Neural progenitor cell (in vitro differentiated cells): ENCODE measurements at regions not wholly inside any gene's neighbourhood (a gene's known extent, or its start where the extent isn't known, plus 50 kb on each side); places are given as distances from the start of the nearest gene placed in this dataset.

Experiments
- DNase-seq: peaks from one replicate; pipeline ENCODE4 v3.0.0-alpha.2; 2016; ENCODE audit warnings: low spot score
- H2AFZ ChIP-seq: fragments of 200-600 bp; sonication (generic); replicated peaks from 2 replicates; pipeline ENCODE4 v1.6.1; 2016; ENCODE audit warnings: antibody characterized with exemption
- H3F3A ChIP-seq: fragments of 200-600 bp; sonication (generic); 2 replicates; pipeline ENCODE4 v1.6.1; 2016; ENCODE audit warnings: antibody characterized with exemption, low read depth
- H3K27ac ChIP-seq: fragments of 200-600 bp; sonication (generic); 2 replicates; pipeline ENCODE4 v1.5.1; 2016; ENCODE audit warnings: mild to moderate bottlenecking
- H3K27me3 ChIP-seq: fragments of 200-600 bp; sonication (generic); 2 replicates; pipeline ENCODE4 v1.6.1; 2016; ENCODE audit warnings: mild to moderate bottlenecking, moderate library complexity
- H3K36me3 ChIP-seq: fragments of 200-600 bp; sonication (generic); 2 replicates; pipeline ENCODE4 v1.5.1; 2016
- H3K4me1 ChIP-seq: fragments of 200-600 bp; sonication (generic); 2 replicates; pipeline ENCODE4 v1.6.1; 2016; ENCODE audit warnings: mixed run types
- H3K4me2 ChIP-seq: fragments of 200-600 bp; sonication (generic); 2 replicates; pipeline ENCODE4 v1.6.1; 2016
- H3K4me3 ChIP-seq: fragments of 200-600 bp; sonication (generic); 2 replicates; pipeline ENCODE4 v1.5.1; 2016
- H3K79me2 ChIP-seq: fragments of 200-600 bp; sonication (generic); 2 replicates; pipeline ENCODE4 v1.6.1; 2016; ENCODE audit warnings: low read depth
- H3K9ac ChIP-seq: fragments of 200-600 bp; sonication (generic); 2 replicates; pipeline ENCODE4 v1.6.1; 2016
- H3K9me3 ChIP-seq: fragments of 200-600 bp; sonication (generic); 2 replicates; pipeline ENCODE4 v1.5.1; 2016; ENCODE audit warnings: low read depth
- H4K20me1 ChIP-seq: fragments of 200-600 bp; sonication (generic); 2 replicates; pipeline ENCODE4 v1.6.1; 2016; ENCODE audit warnings: low read depth
- H3K27ac Mint-ChIP-seq: 3 replicates; pipeline ENCODE4 v1.8.0; 2021; ENCODE audit warnings: mixed read lengths
- H3K27me3 Mint-ChIP-seq: 2 replicates; pipeline ENCODE4 v1.8.0; 2022; ENCODE audit warnings: low read depth, mild to moderate bottlenecking, inconsistent platforms, moderate library complexity, mixed read lengths; ENCODE audit not compliant: insufficient read depth
- H3K36me3 Mint-ChIP-seq: 3 replicates; pipeline ENCODE4 v1.8.0; 2021; ENCODE audit warnings: mixed read lengths
- H3K4me1 Mint-ChIP-seq: 3 replicates; pipeline ENCODE4 v1.8.0; 2021; ENCODE audit warnings: mixed read lengths
- H3K4me3 Mint-ChIP-seq: 3 replicates; pipeline ENCODE4 v1.8.0; 2021; ENCODE audit warnings: mild to moderate bottlenecking, moderate library complexity, mixed read lengths
- H3K9me3 Mint-ChIP-seq: 3 replicates; pipeline ENCODE4 v1.8.0; 2020; ENCODE audit warnings: mixed read lengths
- CTCF ChIP-seq: fragments of 200-600 bp; sonication (generic); IDR thresholded peaks from 2 replicates; pipeline ENCODE4 v1.5.1; 2017; ENCODE audit warnings: antibody characterized with exemption, mild to moderate bottlenecking
- EZH2 ChIP-seq: fragments of 200-600 bp; sonication (generic); IDR thresholded peaks from 2 replicates; pipeline ENCODE4 v1.6.1; 2017; ENCODE audit warnings: antibody characterized with exemption, mild to moderate bottlenecking, moderate library complexity
- EZH2phosphoT487 ChIP-seq: fragments of 200-600 bp; sonication (generic); IDR thresholded peaks from 2 replicates; pipeline ENCODE4 v1.6.1; 2017; ENCODE audit warnings: antibody characterized with exemption

- Mint-ChIP-seq H3K27me3 (no peaks in the 10 kb centered on the region), H3K4me3 (no peak overlapping the region), H3K27ac (no peak overlapping the region), H3K36me3 (peaks cover 2% of the 10 kb centered on the region), H3K4me1 (no peaks in the 10 kb centered on the region), H3K9me3 (peaks cover 17% of the 10 kb centered on the region)
- DNase-seq, result no peak
- no peaks in the 10 kb centered on the region for H3K36me3 ChIP-seq
- H3K9ac ChIP-seq, result no peak overlapping the region
- TF ChIP-seq EZH2phosphoT487 (no peak), EZH2 (no peak), CTCF (no peak)
- no peaks in the 10 kb centered on the region for H3K4me1 ChIP-seq
- no peak overlapping the region for H3K4me3 ChIP-seq
- H3K4me2 ChIP-seq, result no peak overlapping the region
- H3K9me3 ChIP-seq, result no peaks in the 10 kb centered on the region
- no peaks in the 10 kb centered on the region for H3K27me3 ChIP-seq
- no peaks in the 10 kb centered on the region for H4K20me1 ChIP-seq
- no peak overlapping the region for H3K27ac ChIP-seq
- H3K79me2 ChIP-seq, result no peaks in the 10 kb centered on the region
- no peak overlapping the region for H2AFZ ChIP-seq
- no peaks in the 10 kb centered on the region for H3F3A ChIP-seq
Measured at GRCh38 chr3:4174791-4175190, 128.4 kb upstream of the SETMAR start.

DNA sequence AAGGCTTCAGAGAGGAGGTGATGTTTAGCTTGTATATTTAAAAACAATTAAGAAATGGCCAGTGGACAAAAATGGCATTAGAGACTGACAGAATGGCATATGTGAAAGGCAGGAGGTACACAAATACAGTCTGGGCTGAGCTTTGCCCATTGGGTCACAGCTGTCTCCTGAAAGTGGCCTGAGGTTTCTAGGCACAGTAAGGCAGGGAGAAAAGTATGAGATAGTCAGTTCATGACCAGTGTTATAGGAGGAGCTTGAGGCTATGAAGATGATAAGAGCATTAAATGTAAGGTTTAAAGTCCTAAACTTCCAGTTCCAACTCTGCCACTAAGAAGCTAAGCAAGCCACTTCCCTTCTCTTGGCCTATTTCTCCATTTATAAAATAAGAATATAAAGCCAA is 111.2 kb upstream of the SETMAR start:
- Mint-ChIP-seq H3K4me3 (no peak overlapping the region), H3K27me3 (no peaks in the 10 kb centered on the region), H3K27ac (no peak overlapping the region), H3K36me3 (no peaks in the 10 kb centered on the region), H3K4me1 (no peaks in the 10 kb centered on the region), H3K9me3 (peaks cover 2% of the 10 kb centered on the region)
- Histone ChIP-seq H4K20me1 (no peaks in the 10 kb centered on the region), H3K79me2 (no peaks in the 10 kb centered on the region), H2AFZ (no peak overlapping the region), H3K9me3 (peaks cover 6% of the 10 kb centered on the region), H3K36me3 (no peaks in the 10 kb centered on the region), H3K4me1 (no peaks in the 10 kb centered on the region), H3K4me2 (no peak overlapping the region), H3F3A (no peaks in the 10 kb centered on the region), H3K27ac (no peak overlapping the region), H3K4me3 (no peak overlapping the region), H3K9ac (no peak overlapping the region), H3K27me3 (no peaks in the 10 kb centered on the region)
- no peak for TF ChIP-seq EZH2
- no peak for TF ChIP-seq EZH2phosphoT487
- no peak for TF ChIP-seq CTCF
- DNase-seq, result no peak

DNA sequence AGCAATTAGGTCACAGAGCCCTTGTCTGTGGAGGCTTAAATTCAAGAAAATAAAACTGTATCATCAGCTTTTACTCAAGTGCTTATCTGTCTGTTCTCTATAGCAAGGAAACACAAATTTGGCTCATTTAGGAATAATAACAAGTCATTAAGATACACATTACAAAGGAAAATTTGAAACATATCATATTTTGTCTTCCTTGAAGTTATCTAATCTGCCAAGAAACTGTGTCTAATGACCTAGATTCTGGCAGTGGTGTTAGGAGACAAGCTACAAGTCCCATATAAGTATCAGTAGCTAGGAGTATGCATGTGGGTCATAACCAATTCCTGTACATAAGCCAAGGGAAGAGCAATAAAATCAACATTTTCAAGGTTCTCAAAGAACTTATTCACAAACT is 108.2 kb upstream of the SETMAR start:
- H3K36me3 Mint-ChIP-seq, result no peaks in the 10 kb centered on the region
- Histone ChIP-seq H3K4me3 (no peak overlapping the region), H3K4me2 (no peak overlapping the region), H3F3A (no peaks in the 10 kb centered on the region), H3K36me3 (no peaks in the 10 kb centered on the region), H3K27me3 (no peaks in the 10 kb centered on the region), H3K9me3 (peaks cover 6% of the 10 kb centered on the region), H2AFZ (no peak overlapping the region), H3K4me1 (no peaks in the 10 kb centered on the region), H3K27ac (no peak overlapping the region), H4K20me1 (no peaks in the 10 kb centered on the region), H3K9ac (no peak overlapping the region), H3K79me2 (no peaks in the 10 kb centered on the region)
- no peak overlapping the region for H3K27ac Mint-ChIP-seq
- no peak for DNase-seq
- no peaks in the 10 kb centered on the region for H3K27me3 Mint-ChIP-seq
- no peak overlapping the region for H3K4me3 Mint-ChIP-seq
- H3K9me3 Mint-ChIP-seq, result peaks cover 2% of the 10 kb centered on the region
- TF ChIP-seq EZH2 (no peak), EZH2phosphoT487 (no peak), CTCF (no peak)
- H3K4me1 Mint-ChIP-seq, result peaks cover 15% of the 10 kb centered on the region
